Fibroblast of skin of right quadriceps (primary cell): ENCODE measurements at regions not wholly inside any gene's neighbourhood (a gene's known extent, or its start where the extent isn't known, plus 50 kb on each side); places are given as distances from the start of the nearest gene placed in this dataset.
"Not testable (repeated sequence)": the region's sequence is repeated elsewhere in the genome, so short reads cannot be mapped to it uniquely, and the experiment has no call there.

ENCODE experiments used
- DNase-seq: peaks from one replicate; pipeline ENCODE4 v3.0.0-alpha.2; 2013

- DNase-seq: no peak
Measured at GRCh38 chr22:33971561-33971961, 51.3 kb upstream of the LARGE1 start.

- no peak for DNase-seq
Measured at GRCh38 chr22:33975841-33976240, 55.6 kb upstream of the LARGE1 start.

GRCh38 chr22:33983558-33983957 is 63.3 kb upstream of the LARGE1 start:
- DNase-seq: no peak

- DNase-seq: no peak
Measured at GRCh38 chr22:33984211-33984610, 63.9 kb upstream of the LARGE1 start.

GRCh38 chr22:33984656-33985285 is 64.5 kb upstream of the LARGE1 start:
- no peak for DNase-seq

- no peak for DNase-seq
Measured at GRCh38 chr22:33985506-33985905, 65.2 kb upstream of the LARGE1 start.

GRCh38 chr22:33986167-33986771 is 66.0 kb upstream of the LARGE1 start:
- no peak for DNase-seq

GRCh38 chr22:33986954-33987353 is 66.7 kb upstream of the LARGE1 start:
- DNase-seq: no peak

GRCh38 chr22:33989263-33989662 is 69.0 kb upstream of the LARGE1 start:
- not testable (repeated sequence) for DNase-seq

GRCh38 chr22:33991620-33992019 is 71.3 kb upstream of the LARGE1 start:
- DNase-seq: no peak

- no peak for DNase-seq
Measured at GRCh38 chr22:33996824-33997223, 76.5 kb upstream of the LARGE1 start.

- DNase-seq: no peak
Measured at GRCh38 chr22:34000879-34001526, 80.7 kb upstream of the LARGE1 start.

GRCh38 chr22:34001701-34002466 is 81.6 kb upstream of the LARGE1 start:
- DNase-seq: no peak

GRCh38 chr22:34004058-34004457 is 83.8 kb upstream of the LARGE1 start:
- DNase-seq: no peak

GRCh38 chr22:34010259-34010658 is 90.0 kb upstream of the LARGE1 start:
- no peak for DNase-seq

- DNase-seq: no peak
Measured at GRCh38 chr22:34015642-34016041, 95.4 kb upstream of the LARGE1 start.

- DNase-seq: no peak
Measured at GRCh38 chr22:34017205-34017604, 96.9 kb upstream of the LARGE1 start.

GRCh38 chr22:34019190-34019845 is 99.0 kb upstream of the LARGE1 start:
- DNase-seq: no peak

GRCh38 chr22:34035209-34035608 is 114.9 kb upstream of the LARGE1 start:
- no peak for DNase-seq

GRCh38 chr22:34036931-34037330 is 116.7 kb upstream of the LARGE1 start:
- no peak for DNase-seq

- DNase-seq: no peak
Measured at GRCh38 chr22:34038801-34039555, 118.7 kb upstream of the LARGE1 start.

GRCh38 chr22:34045311-34045710 is 125.0 kb upstream of the LARGE1 start:
- no peak for DNase-seq
